ENCODE measurements at regions not wholly inside any gene's neighbourhood (a gene's known extent, or its start where the extent isn't known, plus 50 kb on each side); places are given as distances from the start of the nearest gene placed in this dataset.

DNA sequence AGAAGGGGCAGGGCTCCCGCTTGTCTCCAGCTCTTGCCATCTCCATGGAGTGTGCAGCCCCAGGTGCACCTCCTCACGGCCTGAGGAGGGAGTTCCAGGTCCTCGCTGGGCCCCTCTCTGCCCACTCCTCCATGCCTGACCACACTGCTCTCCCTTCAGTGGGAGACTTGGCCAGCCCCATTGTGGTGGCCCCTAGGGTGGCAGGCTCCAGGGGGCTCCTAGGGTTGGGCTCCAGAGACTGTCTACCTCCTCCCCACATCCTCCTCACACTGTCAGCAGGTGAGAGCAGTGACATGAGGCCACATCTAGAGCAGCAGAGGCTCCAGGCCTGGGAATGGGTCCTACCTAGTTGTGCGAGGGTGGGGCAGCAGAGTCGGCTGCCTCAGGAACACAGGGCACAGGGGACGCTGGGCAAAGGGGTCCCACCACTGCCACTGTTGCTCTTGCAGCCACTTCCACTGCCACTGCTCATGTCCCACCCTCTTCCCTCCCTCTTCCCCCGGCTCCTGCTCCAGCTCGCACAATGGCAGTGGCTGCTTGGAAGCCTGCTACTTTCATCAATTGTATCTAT, 514.8 kb downstream of the MRPL39 start:
- TF ChIP-seq, protein P1, sequence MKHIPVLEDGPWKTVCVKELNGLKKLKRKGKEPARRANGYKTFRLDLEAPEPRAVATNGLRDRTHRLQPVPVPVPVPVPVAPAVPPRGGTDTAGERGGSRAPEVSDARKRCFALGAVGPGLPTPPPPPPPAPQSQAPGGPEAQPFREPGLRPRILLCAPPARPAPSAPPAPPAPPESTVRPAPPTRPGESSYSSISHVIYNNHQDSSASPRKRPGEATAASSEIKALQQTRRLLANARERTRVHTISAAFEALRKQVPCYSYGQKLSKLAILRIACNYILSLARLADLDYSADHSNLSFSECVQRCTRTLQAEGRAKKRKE (CRISPR knock-in tag; IDR thresholded peaks at IDR 0.05; ENCODE audit: low read depth) = no peak
- TF ChIP-seq KDM5A (IDR thresholded peaks at IDR 0.05) (no peak), POLR2A (IDR thresholded peaks at IDR 0.05; ENCODE audit: low read length) (no peak), KDM1A (IDR thresholded peaks at IDR 0.05; ENCODE audit: low read depth) (no peak), HOXA7 (CRISPR knock-in tag; IDR thresholded peaks at IDR 0.05) (no peak), RAD21 (conservative IDR thresholded peaks at IDR 0.05 in 1 of 2, IDR thresholded peaks at IDR 0.05 in 1 of 2) (no peak), MYC (IDR thresholded peaks at IDR 0.05; ENCODE audit: borderline replicate concordance, low read length) (no peak), EP300 (IDR thresholded peaks at IDR 0.05) (no peak), ESRRA (IDR thresholded peaks at IDR 0.05; ENCODE audit: borderline replicate concordance, low read length) (no peak), BHLHE40 (IDR thresholded peaks at IDR 0.05; ENCODE audit: low read depth, low read length) (no peak), GATA3 (IDR thresholded peaks at IDR 0.05; ENCODE audit: borderline replicate concordance) (no peak)
- TF ChIP-seq, protein P2, sequence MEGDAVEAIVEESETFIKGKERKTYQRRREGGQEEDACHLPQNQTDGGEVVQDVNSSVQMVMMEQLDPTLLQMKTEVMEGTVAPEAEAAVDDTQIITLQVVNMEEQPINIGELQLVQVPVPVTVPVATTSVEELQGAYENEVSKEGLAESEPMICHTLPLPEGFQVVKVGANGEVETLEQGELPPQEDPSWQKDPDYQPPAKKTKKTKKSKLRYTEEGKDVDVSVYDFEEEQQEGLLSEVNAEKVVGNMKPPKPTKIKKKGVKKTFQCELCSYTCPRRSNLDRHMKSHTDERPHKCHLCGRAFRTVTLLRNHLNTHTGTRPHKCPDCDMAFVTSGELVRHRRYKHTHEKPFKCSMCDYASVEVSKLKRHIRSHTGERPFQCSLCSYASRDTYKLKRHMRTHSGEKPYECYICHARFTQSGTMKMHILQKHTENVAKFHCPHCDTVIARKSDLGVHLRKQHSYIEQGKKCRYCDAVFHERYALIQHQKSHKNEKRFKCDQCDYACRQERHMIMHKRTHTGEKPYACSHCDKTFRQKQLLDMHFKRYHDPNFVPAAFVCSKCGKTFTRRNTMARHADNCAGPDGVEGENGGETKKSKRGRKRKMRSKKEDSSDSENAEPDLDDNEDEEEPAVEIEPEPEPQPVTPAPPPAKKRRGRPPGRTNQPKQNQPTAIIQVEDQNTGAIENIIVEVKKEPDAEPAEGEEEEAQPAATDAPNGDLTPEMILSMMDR (IDR thresholded peaks at IDR 0.05) = no peak
- TF ChIP-seq, protein P3, sequence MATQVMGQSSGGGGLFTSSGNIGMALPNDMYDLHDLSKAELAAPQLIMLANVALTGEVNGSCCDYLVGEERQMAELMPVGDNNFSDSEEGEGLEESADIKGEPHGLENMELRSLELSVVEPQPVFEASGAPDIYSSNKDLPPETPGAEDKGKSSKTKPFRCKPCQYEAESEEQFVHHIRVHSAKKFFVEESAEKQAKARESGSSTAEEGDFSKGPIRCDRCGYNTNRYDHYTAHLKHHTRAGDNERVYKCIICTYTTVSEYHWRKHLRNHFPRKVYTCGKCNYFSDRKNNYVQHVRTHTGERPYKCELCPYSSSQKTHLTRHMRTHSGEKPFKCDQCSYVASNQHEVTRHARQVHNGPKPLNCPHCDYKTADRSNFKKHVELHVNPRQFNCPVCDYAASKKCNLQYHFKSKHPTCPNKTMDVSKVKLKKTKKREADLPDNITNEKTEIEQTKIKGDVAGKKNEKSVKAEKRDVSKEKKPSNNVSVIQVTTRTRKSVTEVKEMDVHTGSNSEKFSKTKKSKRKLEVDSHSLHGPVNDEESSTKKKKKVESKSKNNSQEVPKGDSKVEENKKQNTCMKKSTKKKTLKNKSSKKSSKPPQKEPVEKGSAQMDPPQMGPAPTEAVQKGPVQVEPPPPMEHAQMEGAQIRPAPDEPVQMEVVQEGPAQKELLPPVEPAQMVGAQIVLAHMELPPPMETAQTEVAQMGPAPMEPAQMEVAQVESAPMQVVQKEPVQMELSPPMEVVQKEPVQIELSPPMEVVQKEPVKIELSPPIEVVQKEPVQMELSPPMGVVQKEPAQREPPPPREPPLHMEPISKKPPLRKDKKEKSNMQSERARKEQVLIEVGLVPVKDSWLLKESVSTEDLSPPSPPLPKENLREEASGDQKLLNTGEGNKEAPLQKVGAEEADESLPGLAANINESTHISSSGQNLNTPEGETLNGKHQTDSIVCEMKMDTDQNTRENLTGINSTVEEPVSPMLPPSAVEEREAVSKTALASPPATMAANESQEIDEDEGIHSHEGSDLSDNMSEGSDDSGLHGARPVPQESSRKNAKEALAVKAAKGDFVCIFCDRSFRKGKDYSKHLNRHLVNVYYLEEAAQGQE (IDR thresholded peaks at IDR 0.05) = no peak
- TF ChIP-seq, protein P4, sequence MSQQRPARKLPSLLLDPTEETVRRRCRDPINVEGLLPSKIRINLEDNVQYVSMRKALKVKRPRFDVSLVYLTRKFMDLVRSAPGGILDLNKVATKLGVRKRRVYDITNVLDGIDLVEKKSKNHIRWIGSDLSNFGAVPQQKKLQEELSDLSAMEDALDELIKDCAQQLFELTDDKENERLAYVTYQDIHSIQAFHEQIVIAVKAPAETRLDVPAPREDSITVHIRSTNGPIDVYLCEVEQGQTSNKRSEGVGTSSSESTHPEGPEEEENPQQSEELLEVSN (IDR thresholded peaks at IDR 0.05; ENCODE audit: borderline replicate concordance, low read depth) = no peak

All from A549 (cell line).